AG04449 (cell line): ENCODE measurements at regions not wholly inside any gene's neighbourhood (a gene's known extent, or its start where the extent isn't known, plus 50 kb on each side); places are given as distances from the start of the nearest gene placed in this dataset.

Experiments
- CTCF ChIA-PET: fragments of 350-600 bp; formaldehyde crosslinking; extraction: SDS; loops from one replicate; lab custom pipeline; 2021; ENCODE audit warnings: antibody characterized with exemption; lab: Yijun Ruan, JAX
- POLR2A ChIA-PET: fragments of 400-600, 350-600 bp; formaldehyde crosslinking; extraction: SDS; loops from one replicate; lab custom pipeline; 2020; ENCODE audit warnings: antibody characterized with exemption, inconsistent platforms; lab: Yijun Ruan, JAX
- DNase-seq: peaks from one replicate; pipeline ENCODE4 v3.0.0-alpha.2; 2010; ENCODE audit warnings: low read depth, low spot score
- H3K4me3 ChIP-seq: 2 replicates; pipeline ENCODE4 v1.5.1; 2011; ENCODE audit warnings: low read depth, mild to moderate bottlenecking, control low read depth, low read length
- TF ChIP-seq, protein P1 (sequence below): IDR thresholded peaks from one replicate; pipeline ENCODE4 v1.5.1; 2011; ENCODE audit warnings: mild to moderate bottlenecking, moderate library complexity, low read length, control low read depth, inconsistent platforms; ENCODE audit not compliant: insufficient read depth; ENCODE audit errors: missing control alignments

DNA sequence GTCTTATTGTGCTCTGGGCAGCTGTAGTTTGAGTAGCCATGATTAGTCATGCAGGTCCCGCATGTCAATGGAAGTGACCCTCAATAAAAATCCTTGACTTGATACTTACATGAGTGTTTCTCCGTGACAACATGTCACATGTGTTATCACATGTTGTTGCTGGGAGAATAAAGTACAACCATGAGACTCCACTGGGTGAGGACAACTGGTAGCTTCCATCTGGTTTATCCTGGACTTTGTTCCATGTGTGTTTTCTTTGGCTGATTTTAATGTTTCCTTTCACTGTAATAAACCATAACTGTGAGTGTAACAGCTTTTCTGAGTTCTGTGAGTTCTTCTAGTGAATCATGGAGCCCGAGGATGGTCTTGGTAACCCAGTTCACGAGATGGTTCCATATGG is 63.1 kb upstream of the NDN start:
- DNase-seq, result no peak
- no peak overlapping the region for H3K4me3 ChIP-seq
- TF ChIP-seq, protein P1, sequence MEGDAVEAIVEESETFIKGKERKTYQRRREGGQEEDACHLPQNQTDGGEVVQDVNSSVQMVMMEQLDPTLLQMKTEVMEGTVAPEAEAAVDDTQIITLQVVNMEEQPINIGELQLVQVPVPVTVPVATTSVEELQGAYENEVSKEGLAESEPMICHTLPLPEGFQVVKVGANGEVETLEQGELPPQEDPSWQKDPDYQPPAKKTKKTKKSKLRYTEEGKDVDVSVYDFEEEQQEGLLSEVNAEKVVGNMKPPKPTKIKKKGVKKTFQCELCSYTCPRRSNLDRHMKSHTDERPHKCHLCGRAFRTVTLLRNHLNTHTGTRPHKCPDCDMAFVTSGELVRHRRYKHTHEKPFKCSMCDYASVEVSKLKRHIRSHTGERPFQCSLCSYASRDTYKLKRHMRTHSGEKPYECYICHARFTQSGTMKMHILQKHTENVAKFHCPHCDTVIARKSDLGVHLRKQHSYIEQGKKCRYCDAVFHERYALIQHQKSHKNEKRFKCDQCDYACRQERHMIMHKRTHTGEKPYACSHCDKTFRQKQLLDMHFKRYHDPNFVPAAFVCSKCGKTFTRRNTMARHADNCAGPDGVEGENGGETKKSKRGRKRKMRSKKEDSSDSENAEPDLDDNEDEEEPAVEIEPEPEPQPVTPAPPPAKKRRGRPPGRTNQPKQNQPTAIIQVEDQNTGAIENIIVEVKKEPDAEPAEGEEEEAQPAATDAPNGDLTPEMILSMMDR, result no peak
- ChIA-PET CTCF (no interaction called here), POLR2A (no interaction called here)

DNA sequence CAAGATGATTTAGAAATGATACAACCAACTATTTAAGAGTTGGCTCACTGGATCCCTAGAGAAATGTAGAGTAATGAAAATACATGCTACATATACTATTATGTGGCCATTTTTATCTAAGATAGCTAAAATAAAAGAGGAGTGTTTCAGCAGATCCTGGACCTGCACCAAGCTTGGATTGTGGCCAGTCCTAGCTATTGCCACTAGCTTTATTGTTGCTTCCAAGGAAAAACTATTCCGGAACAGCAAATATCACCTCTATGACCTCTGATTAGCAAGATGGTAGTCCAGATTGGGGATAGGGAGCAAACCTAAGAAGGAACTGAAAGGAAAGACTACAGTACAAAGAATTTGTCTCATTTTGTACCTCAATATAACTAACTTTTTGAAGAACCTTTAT is 63.7 kb upstream of the NDN start:
- no peak for DNase-seq
- TF ChIP-seq, protein P1, result no peak
- CTCF ChIA-PET, result no interaction called here
- POLR2A ChIA-PET, result no interaction called here
- no peak overlapping the region for H3K4me3 ChIP-seq

DNA sequence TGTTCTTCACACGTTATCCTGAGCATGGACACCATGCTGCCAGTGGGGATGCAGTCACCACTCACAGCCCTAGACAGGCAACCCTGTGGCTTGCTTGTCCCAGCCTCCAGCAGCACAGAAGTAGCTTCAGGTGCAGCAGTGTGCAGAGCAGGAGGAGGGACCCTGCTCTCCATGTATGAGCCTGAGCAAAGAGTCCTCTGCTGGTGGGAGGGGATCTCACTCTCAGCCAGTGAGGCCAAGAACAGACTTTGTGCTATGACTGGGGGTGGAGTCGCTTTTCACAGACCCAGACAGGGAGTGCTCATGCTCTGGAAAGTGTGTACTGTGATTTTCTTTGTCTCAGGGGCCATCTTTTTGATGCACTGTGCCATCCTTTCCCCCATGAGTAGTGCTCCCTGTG is 66.1 kb upstream of the NDN start:
- POLR2A ChIA-PET, result no interaction called here
- TF ChIP-seq, protein P1, result no peak
- CTCF ChIA-PET, result no interaction called here
- no peak for DNase-seq
- no peak overlapping the region for H3K4me3 ChIP-seq

DNA sequence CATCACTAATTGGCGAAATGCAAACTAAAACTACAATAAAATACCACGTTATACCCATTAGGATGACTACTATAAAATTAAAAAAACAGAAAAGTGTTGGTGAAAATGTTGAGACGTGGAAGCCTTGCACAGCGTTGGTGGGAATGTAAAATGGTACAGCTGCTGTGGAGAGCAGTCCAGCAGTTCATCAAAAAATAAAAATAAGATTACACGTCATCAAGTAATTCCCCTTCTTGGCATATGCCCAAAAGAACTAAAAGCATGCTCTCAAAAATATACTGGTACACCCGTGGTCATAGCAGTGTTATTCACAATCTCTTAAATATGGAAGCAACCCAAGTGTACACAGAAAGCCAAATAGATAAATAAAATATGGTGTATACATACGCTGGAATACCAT is 71.8 kb upstream of the NDN start:
- H3K4me3 ChIP-seq, result no peak overlapping the region
- ChIA-PET CTCF (no interaction called here), POLR2A (no interaction called here)
- TF ChIP-seq, protein P1, result no peak
- DNase-seq, result no peak

DNA sequence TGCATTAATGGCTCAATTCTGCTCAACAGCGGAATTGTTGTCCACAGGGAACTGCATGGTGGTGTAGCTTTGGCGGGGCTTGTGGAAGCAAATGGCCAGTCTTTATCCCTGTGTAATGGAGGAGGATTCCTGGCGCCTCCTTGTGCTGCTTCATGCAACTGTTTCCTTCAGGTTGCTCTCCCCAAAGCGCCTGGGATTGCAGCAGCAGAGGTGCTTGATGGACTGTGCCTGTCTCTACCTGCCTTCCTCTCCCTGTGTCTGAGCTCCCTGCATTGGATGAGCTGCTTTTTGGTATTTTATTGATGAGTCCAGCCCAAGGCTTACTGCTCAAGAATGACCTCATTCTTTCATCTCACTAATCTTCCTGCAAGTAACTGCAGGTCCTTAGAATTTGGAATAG is 72.9 kb upstream of the NDN start:
- ChIA-PET POLR2A (no interaction called here), CTCF (no interaction called here)
- H3K4me3 ChIP-seq, result no peak overlapping the region
- TF ChIP-seq, protein P1, result no peak
- no peak for DNase-seq

DNA sequence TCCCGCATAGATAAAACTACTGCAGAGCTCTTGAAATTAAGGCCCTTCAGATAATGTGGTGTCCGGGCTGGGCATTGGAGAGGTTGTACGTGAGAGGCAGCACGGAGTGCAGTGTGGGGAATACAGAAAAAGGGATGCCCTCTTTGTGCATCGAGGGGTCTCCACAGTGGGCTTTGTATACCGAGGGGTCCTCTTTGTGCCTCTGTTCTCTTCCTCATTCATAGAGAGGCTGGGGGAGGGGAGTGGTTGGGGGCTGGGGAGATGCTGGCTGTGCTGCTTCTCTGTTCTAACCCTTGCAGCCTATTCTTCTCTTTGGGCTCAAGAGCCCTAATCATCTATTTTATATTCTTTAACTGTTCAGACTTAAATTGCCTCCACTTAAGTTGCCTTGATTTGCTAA is 74.3 kb upstream of the NDN start:
- TF ChIP-seq, protein P1, result no peak
- no peak for DNase-seq
- no peak overlapping the region for H3K4me3 ChIP-seq
- ChIA-PET CTCF (no interaction called here), POLR2A (no interaction called here)
